H9 (cell line): ENCODE measurements at regions not wholly inside any gene's neighbourhood (a gene's known extent, or its start where the extent isn't known, plus 50 kb on each side); places are given as distances from the start of the nearest gene placed in this dataset.

ENCODE experiments used
- DNase-seq: peaks from one replicate; pipeline ENCODE4 v3.0.0-alpha.2; 2017
- H2AFZ ChIP-seq: one replicate; pipeline ENCODE4 v1.6.1; 2013; ENCODE audit warnings: mild to moderate bottlenecking, low read length, control low read depth, moderate library complexity
- H2AK5ac ChIP-seq: 2 replicates; pipeline ENCODE4 v1.6.1; 2013; ENCODE audit warnings: low read length, control low read depth, mixed read lengths; ENCODE audit not compliant: insufficient read length
- H2BK120ac ChIP-seq: one replicate; pipeline ENCODE4 v1.6.1; 2013; ENCODE audit warnings: low read depth, mild to moderate bottlenecking, low read length, control low read depth, inconsistent platforms; ENCODE audit not compliant: poor library complexity, severe bottlenecking
- H2BK12ac ChIP-seq: 2 replicates; pipeline ENCODE4 v1.6.1; 2013; ENCODE audit warnings: low read length, control low read depth, mixed read lengths, low read depth; ENCODE audit not compliant: insufficient read length
- H2BK15ac ChIP-seq: 2 replicates; pipeline ENCODE4 v1.6.1; 2013; ENCODE audit warnings: low read depth, low read length, control low read depth
- H2BK20ac ChIP-seq: one replicate; pipeline ENCODE4 v1.6.1; 2013; ENCODE audit warnings: low read depth, mild to moderate bottlenecking, low read length, control low read depth, inconsistent platforms; ENCODE audit not compliant: poor library complexity, severe bottlenecking
- H2BK5ac ChIP-seq: 2 replicates; pipeline ENCODE4 v1.6.1; 2013; ENCODE audit warnings: low read length, control low read depth, mixed read lengths; ENCODE audit not compliant: insufficient read length
- H3K14ac ChIP-seq: 2 replicates; pipeline ENCODE4 v1.6.1; 2013; ENCODE audit warnings: low read length, control low read depth; ENCODE audit not compliant: insufficient read depth
- H3K18ac ChIP-seq: 2 replicates; pipeline ENCODE4 v1.6.1; 2013; ENCODE audit warnings: low read depth, mild to moderate bottlenecking, mixed read lengths, low read length, control low read depth; ENCODE audit not compliant: insufficient read length
- H3K23ac ChIP-seq: 2 replicates; pipeline ENCODE4 v1.6.1; 2013; ENCODE audit warnings: low read length, control low read depth, mixed read lengths, low read depth; ENCODE audit not compliant: insufficient read length
- H3K23me2 ChIP-seq: 2 replicates; pipeline ENCODE4 v1.6.1; 2013; ENCODE audit warnings: low read depth, mild to moderate bottlenecking, mixed read lengths, low read length, control low read depth; ENCODE audit not compliant: insufficient read length, poor library complexity, severe bottlenecking
- H3K27ac ChIP-seq: 2 replicates; pipeline ENCODE4 v1.5.1; 2013; ENCODE audit warnings: low read length, control low read depth, mixed read lengths, low read depth; ENCODE audit not compliant: insufficient read length
- H3K27me3 ChIP-seq: 2 replicates; pipeline ENCODE4 v1.6.1; 2013; ENCODE audit warnings: low read length, control low read depth, inconsistent platforms; ENCODE audit not compliant: insufficient read depth
- H3K4ac ChIP-seq: 2 replicates; pipeline ENCODE4 v1.6.1; 2013; ENCODE audit warnings: low read depth, mild to moderate bottlenecking, control low read depth, inconsistent platforms, low read length, moderate library complexity
- H3K4me1 ChIP-seq: 2 replicates; pipeline ENCODE4 v1.6.1; 2013; ENCODE audit warnings: low read length, control low read depth, inconsistent platforms; ENCODE audit not compliant: insufficient read depth
- H3K4me2 ChIP-seq: 2 replicates; pipeline ENCODE4 v1.6.1; 2013; ENCODE audit warnings: low read length, control low read depth, mixed read lengths; ENCODE audit not compliant: insufficient read length, insufficient read depth
- H3K56ac ChIP-seq: 2 replicates; pipeline ENCODE4 v1.6.1; 2013; ENCODE audit warnings: low read depth, mild to moderate bottlenecking, mixed read lengths, low read length, control low read depth; ENCODE audit not compliant: insufficient read length
- H3K79me1 ChIP-seq: 2 replicates; pipeline ENCODE4 v1.6.1; 2013; ENCODE audit warnings: low read depth, mild to moderate bottlenecking, moderate library complexity, low read length, control low read depth, inconsistent platforms; ENCODE audit not compliant: insufficient read depth, poor library complexity, severe bottlenecking
- H3K79me2 ChIP-seq: 2 replicates; pipeline ENCODE4 v1.6.1; 2013; ENCODE audit warnings: low read length, control low read depth, inconsistent platforms; ENCODE audit not compliant: insufficient read depth
- H3K9ac ChIP-seq: 2 replicates; pipeline ENCODE4 v1.6.1; 2013; ENCODE audit warnings: low read length, control low read depth, mixed read lengths; ENCODE audit not compliant: insufficient read length; ENCODE audit errors: extremely low read depth
- H3K9me3 ChIP-seq: one replicate; pipeline ENCODE4 v1.6.1; 2013; ENCODE audit warnings: low read depth, low read length, inconsistent platforms; ENCODE audit not compliant: control insufficient read depth
- H3T11ph ChIP-seq: one replicate; pipeline ENCODE4 v1.6.1; 2013; ENCODE audit warnings: mild to moderate bottlenecking, low read length, control low read depth, inconsistent platforms
- H4K20me1 ChIP-seq: one replicate; pipeline ENCODE4 v1.6.1; 2013; ENCODE audit not compliant: control insufficient read depth, insufficient read length, insufficient read depth
- H4K5ac ChIP-seq: 2 replicates; pipeline ENCODE4 v1.6.1; 2013; ENCODE audit warnings: low read depth, mild to moderate bottlenecking, mixed read lengths, low read length, control low read depth; ENCODE audit not compliant: insufficient read length
- H4K8ac ChIP-seq: replicated peaks from 2 replicates; pipeline ENCODE4 v1.6.1; 2013; ENCODE audit warnings: low read length, control low read depth, mixed read lengths, low read depth; ENCODE audit not compliant: insufficient read length
- H4K91ac ChIP-seq: 2 replicates; pipeline ENCODE4 v1.6.1; 2013; ENCODE audit warnings: low read depth, mild to moderate bottlenecking, moderate library complexity, mixed read lengths, low read length, control low read depth; ENCODE audit not compliant: insufficient read length
- H3K27ac Mint-ChIP-seq, 3 experiments: 2 replicates in 2 of 3; 3 replicates in 1 of 3; pipeline ENCODE4 v1.8.0; 2020 to 2021; ENCODE audit warnings: mixed read lengths in 3 of 3, mild to moderate bottlenecking in 1 of 3, moderate library complexity in 1 of 3
- H3K27me3 Mint-ChIP-seq: 2 replicates; pipeline ENCODE4 v1.8.0; 2021; ENCODE audit warnings: low read depth, mild to moderate bottlenecking, moderate library complexity, mixed read lengths
- H3K36me3 Mint-ChIP-seq, 3 experiments: 2 replicates in 2 of 3; 3 replicates in 1 of 3; pipeline ENCODE4 v1.8.0; 2020 to 2021; ENCODE audit warnings: low read depth in 3 of 3, mixed read lengths in 3 of 3; ENCODE audit not compliant: insufficient read depth in 1 of 3
- H3K4me1 Mint-ChIP-seq, 2 experiments: 2 replicates each; pipeline ENCODE4 v1.8.0; 2020; ENCODE audit warnings: mixed read lengths in 2 of 2
- H3K4me3 Mint-ChIP-seq, 2 experiments: 2 replicates in 1 of 2; 3 replicates in 1 of 2; pipeline ENCODE4 v1.8.0; 2020 to 2021; ENCODE audit warnings: mild to moderate bottlenecking in 2 of 2, mixed read lengths in 2 of 2, moderate library complexity in 1 of 2
- H3K9me3 Mint-ChIP-seq, 2 experiments: 2 replicates in 1 of 2; 3 replicates in 1 of 2; pipeline ENCODE4 v1.8.0; 2020; ENCODE audit warnings: mild to moderate bottlenecking in 2 of 2, mixed read lengths in 2 of 2, moderate library complexity in 1 of 2
- CTCF ChIP-seq: fragments of 200-600 bp; sonication (generic); conservative IDR thresholded peaks from 3 replicates; pipeline ENCODE4 v1.8.0; 2021; ENCODE audit warnings: antibody characterized with exemption, mild to moderate bottlenecking
- WGBS: extraction: QIAGEN DNeasy Blood & Tissue Kit; methylation state at CpG from one replicate; pipeline ENCODE4 v1.1.7; 2013; ENCODE audit warnings: missing lambda C conversion rate, low lambda C conversion rate, mixed read lengths; ENCODE audit not compliant: insufficient read length; ENCODE audit errors: extremely low coverage; 5-methylcytosine and 5-hydroxymethylcytosine counted together

- H3K4me3 Mint-ChIP-seq = no peak overlapping the region
- H3K27ac Mint-ChIP-seq = no peak overlapping the region
- H2BK12ac ChIP-seq = no peak overlapping the region
- no peak overlapping the region for H3K23ac ChIP-seq
- H2BK20ac ChIP-seq = no peak overlapping the region
- no peak overlapping the region for H3T11ph ChIP-seq
- peaks cover 4 to 23% (median 15%) of the 10 kb centered on the region in 3 experiments for H3K36me3 Mint-ChIP-seq
- no peak overlapping the region for H2BK5ac ChIP-seq
- H3K18ac ChIP-seq = no peak overlapping the region
- H2AFZ ChIP-seq = no peak overlapping the region
- no peak overlapping the region for H3K4ac ChIP-seq
- H3K23me2 ChIP-seq = no peaks in the 10 kb centered on the region
- no peak overlapping the region for H4K5ac ChIP-seq
- H3K14ac ChIP-seq = no peak overlapping the region
- H3K9ac ChIP-seq = no peak overlapping the region
- H3K4me1 ChIP-seq = peaks cover 5% of the 10 kb centered on the region; the same call in 1 of the 2 replicates
- no peak overlapping the region for H2BK120ac ChIP-seq
- H4K91ac ChIP-seq = no peak overlapping the region
- no peak overlapping the region for H3K27ac ChIP-seq
- no peaks in the 10 kb centered on the region for H3K9me3 ChIP-seq
- H3K4me2 ChIP-seq = no peak overlapping the region
- H3K4me1 Mint-ChIP-seq = peaks cover 19 to 20% of the 10 kb centered on the region in 2 experiments
- H2BK15ac ChIP-seq = no peak overlapping the region
- H3K27me3 ChIP-seq = no peaks in the 10 kb centered on the region
- DNase-seq = no peak
- H4K8ac ChIP-seq = no peak overlapping the region
- no peak for TF ChIP-seq CTCF
- no peak overlapping the region for H3K56ac ChIP-seq
- no peaks in the 10 kb centered on the region for H3K79me2 ChIP-seq
- H3K27me3 Mint-ChIP-seq = 0 out of 2 replicates have a peak, but pooled peaks cover 1% of the 10 kb centered on the region
- WGBS = no CpG with 5 or more reads among the region's 3 CpGs
- H2AK5ac ChIP-seq = no peak overlapping the region
- H3K9me3 Mint-ChIP-seq = peaks cover 11 to 13% of the 10 kb centered on the region in 2 experiments
- no peaks in the 10 kb centered on the region for H4K20me1 ChIP-seq
- no peaks in the 10 kb centered on the region for H3K79me1 ChIP-seq
Observed at GRCh38 chr5:125301711-125302110, 555.3 kb upstream of the ZNF608 start.
